ENCODE measurements at regions not wholly inside any gene's neighbourhood (a gene's known extent, or its start where the extent isn't known, plus 50 kb on each side); places are given as distances from the start of the nearest gene placed in this dataset.

- TF ChIP-seq CTCF (IDR thresholded peaks at IDR 0.05) (no peak), POLR2A (IDR thresholded peaks at IDR 0.05) (no peak)
Observed at GRCh38 chr2:221198309-221198708, 373.8 kb downstream of the EPHA4 start.

Data from thyroid gland (tissue), 4 donors.